GM12892 (cell line): ENCODE measurements at regions not wholly inside any gene's neighbourhood (a gene's known extent, or its start where the extent isn't known, plus 50 kb on each side); places are given as distances from the start of the nearest gene placed in this dataset.

Experiments
- POLR2A ChIP-seq: IDR thresholded peaks from 2 replicates; pipeline ENCODE4 v1.6.1; 2011; ENCODE audit warnings: low read depth, low read length, control low read depth
- POLR2AphosphoS5 ChIP-seq: IDR thresholded peaks from 2 replicates; pipeline ENCODE4 v1.6.1; 2011; ENCODE audit warnings: low read depth, low read length, control low read depth
- TAF1 ChIP-seq: IDR thresholded peaks from 2 replicates; pipeline ENCODE4 v1.6.1; 2011; ENCODE audit warnings: low read depth, mild to moderate bottlenecking, control low read depth, low read length, borderline replicate concordance

DNA sequence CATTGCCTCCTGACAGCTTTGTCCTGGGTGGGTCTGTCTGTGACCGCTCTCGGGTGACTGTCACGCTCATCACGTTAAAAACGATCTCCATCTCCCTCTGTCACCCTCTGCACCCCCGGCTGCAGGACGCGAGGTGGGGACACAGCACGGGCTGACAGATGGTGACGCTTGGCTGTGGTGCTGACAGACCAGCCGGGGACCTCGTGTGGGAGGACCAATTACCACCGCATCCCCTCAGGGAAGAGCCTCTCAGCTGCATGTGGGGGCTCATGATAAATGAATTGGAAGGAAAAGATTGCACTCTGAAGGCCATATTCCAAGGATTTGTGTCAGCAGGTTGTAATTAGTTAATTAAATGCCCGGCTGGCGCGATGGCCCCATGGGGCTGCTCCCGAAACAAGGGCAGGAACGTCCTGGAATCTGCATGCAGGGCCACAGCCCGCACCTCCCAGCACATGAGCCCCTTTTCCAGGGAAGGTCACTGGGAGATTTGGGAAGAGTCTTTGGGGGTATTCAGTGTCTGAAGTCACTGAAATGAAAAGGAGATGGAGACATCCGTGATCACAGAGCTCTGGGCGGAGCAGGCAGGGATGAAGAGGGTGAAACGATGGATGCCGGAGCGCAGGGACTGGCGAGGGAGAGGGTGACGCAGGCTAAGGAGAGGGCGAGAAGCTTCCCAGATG is 87.1 kb downstream of the ERMARD start:
- TF ChIP-seq POLR2AphosphoS5 (no peak), POLR2A (no peak), TAF1 (no peak)
